Liver (tissue), 3 donors: ENCODE measurements at regions not wholly inside any gene's neighbourhood (a gene's known extent, or its start where the extent isn't known, plus 50 kb on each side); places are given as distances from the start of the nearest gene placed in this dataset.

Experiments
- ATF3 ChIP-seq: IDR thresholded peaks from 2 replicates; pipeline ENCODE4 v1.6.1; 2016; ENCODE audit warnings: antibody characterized with exemption
- EGR1 ChIP-seq, 2 donors: IDR thresholded peaks; 2 replicates each; pipeline ENCODE4 v1.6.1; 2016 to 2018; ENCODE audit warnings: antibody characterized with exemption in 2 of 2, low read depth in 2 of 2
- GABPA ChIP-seq, 2 donors: IDR thresholded peaks in 1 of 2; conservative IDR thresholded peaks in 1 of 2; 2 replicates each; pipeline ENCODE4 v1.6.1; 2016; ENCODE audit warnings: antibody characterized with exemption in 2 of 2, mild to moderate bottlenecking in 1 of 2, moderate library complexity in 1 of 2
- HNF4A ChIP-seq, 2 donors: conservative IDR thresholded peaks; 2 replicates each; pipeline ENCODE4 v1.6.1; 2016; ENCODE audit warnings: antibody characterized with exemption in 2 of 2, mild to moderate bottlenecking in 2 of 2
- HNF4G ChIP-seq: IDR thresholded peaks from 2 replicates; pipeline ENCODE4 v1.6.1; 2016; ENCODE audit warnings: antibody characterized with exemption
- JUND ChIP-seq, 2 donors: IDR thresholded peaks; 2 replicates each; pipeline ENCODE4 v1.6.1; 2016; ENCODE audit warnings: antibody characterized with exemption in 2 of 2
- MAX ChIP-seq: IDR thresholded peaks from 2 replicates; pipeline ENCODE4 v1.6.1; 2016; ENCODE audit warnings: antibody characterized with exemption
- RAD21 ChIP-seq, 2 donors: IDR thresholded peaks; 2 replicates each; pipeline ENCODE4 v1.6.1; 2016; ENCODE audit warnings: antibody characterized with exemption in 2 of 2, mild to moderate bottlenecking in 2 of 2
- REST ChIP-seq: IDR thresholded peaks from 2 replicates; pipeline ENCODE4 v1.6.1; 2016; ENCODE audit warnings: antibody characterized with exemption, mild to moderate bottlenecking
- SP1 ChIP-seq: IDR thresholded peaks from 2 replicates; pipeline ENCODE4 v1.6.1; 2018; ENCODE audit warnings: antibody characterized with exemption, mild to moderate bottlenecking
- TAF1 ChIP-seq: conservative IDR thresholded peaks from 2 replicates; pipeline ENCODE4 v1.6.1; 2016; ENCODE audit warnings: antibody characterized with exemption, mild to moderate bottlenecking
- YY1 ChIP-seq: IDR thresholded peaks from 2 replicates; pipeline ENCODE4 v1.6.1; 2016; ENCODE audit warnings: antibody characterized with exemption, mild to moderate bottlenecking
- TF ChIP-seq, protein P1 (sequence below): fragments of 150-350 bp; IDR thresholded peaks from 2 replicates; pipeline ENCODE4 v1.5.1; 2017; ENCODE audit warnings: improper control_type of control experiment, low read depth, low read length; ENCODE audit not compliant: missing input control
- TF ChIP-seq, protein P2 (sequence below): IDR thresholded peaks from 2 replicates; pipeline ENCODE4 v1.6.1; 2016; ENCODE audit warnings: antibody characterized with exemption
- donor health status: healthy.
- donor health status: healthy.

DNA sequence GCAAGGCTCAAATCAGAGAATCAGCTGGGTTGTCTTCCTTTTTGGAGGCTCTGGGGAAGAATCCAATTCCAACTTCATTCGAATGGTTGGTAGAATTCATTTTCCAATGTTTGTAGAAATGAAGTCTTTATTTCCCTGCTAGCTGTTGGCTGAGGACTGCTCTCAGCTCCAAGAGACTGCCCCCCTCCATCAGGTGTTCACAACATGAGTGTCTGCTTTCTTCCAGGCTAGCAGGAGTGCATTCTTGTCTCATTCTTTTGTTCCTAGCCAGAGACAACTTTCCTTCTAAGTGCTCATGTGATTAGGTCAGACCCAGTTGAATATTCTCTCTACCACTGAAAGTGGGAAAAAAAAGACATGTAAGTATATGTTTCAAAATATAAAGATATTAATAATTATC is 95.2 kb downstream of the HLX start:
- no peak for TF ChIP-seq MAX
- TF ChIP-seq, protein P1, sequence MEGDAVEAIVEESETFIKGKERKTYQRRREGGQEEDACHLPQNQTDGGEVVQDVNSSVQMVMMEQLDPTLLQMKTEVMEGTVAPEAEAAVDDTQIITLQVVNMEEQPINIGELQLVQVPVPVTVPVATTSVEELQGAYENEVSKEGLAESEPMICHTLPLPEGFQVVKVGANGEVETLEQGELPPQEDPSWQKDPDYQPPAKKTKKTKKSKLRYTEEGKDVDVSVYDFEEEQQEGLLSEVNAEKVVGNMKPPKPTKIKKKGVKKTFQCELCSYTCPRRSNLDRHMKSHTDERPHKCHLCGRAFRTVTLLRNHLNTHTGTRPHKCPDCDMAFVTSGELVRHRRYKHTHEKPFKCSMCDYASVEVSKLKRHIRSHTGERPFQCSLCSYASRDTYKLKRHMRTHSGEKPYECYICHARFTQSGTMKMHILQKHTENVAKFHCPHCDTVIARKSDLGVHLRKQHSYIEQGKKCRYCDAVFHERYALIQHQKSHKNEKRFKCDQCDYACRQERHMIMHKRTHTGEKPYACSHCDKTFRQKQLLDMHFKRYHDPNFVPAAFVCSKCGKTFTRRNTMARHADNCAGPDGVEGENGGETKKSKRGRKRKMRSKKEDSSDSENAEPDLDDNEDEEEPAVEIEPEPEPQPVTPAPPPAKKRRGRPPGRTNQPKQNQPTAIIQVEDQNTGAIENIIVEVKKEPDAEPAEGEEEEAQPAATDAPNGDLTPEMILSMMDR, result no peak
- TF ChIP-seq RAD21 (IDR thresholded peaks at IDR 0.05), result no peak
- no peak for TF ChIP-seq REST
- TF ChIP-seq, protein P2, sequence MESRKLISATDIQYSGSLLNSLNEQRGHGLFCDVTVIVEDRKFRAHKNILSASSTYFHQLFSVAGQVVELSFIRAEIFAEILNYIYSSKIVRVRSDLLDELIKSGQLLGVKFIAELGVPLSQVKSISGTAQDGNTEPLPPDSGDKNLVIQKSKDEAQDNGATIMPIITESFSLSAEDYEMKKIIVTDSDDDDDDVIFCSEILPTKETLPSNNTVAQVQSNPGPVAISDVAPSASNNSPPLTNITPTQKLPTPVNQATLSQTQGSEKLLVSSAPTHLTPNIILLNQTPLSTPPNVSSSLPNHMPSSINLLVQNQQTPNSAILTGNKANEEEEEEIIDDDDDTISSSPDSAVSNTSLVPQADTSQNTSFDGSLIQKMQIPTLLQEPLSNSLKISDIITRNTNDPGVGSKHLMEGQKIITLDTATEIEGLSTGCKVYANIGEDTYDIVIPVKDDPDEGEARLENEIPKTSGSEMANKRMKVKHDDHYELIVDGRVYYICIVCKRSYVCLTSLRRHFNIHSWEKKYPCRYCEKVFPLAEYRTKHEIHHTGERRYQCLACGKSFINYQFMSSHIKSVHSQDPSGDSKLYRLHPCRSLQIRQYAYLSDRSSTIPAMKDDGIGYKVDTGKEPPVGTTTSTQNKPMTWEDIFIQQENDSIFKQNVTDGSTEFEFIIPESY, result no peak
- TF ChIP-seq TAF1, result no peak
- no peak for TF ChIP-seq EGR1 (IDR thresholded peaks at IDR 0.05; ENCODE audit: low read depth in 2 of 2)
- TF ChIP-seq GABPA (IDR thresholded peaks at IDR 0.05 in 1 of 2, conservative IDR thresholded peaks at IDR 0.05 in 1 of 2), result no peak
- TF ChIP-seq JUND (IDR thresholded peaks at IDR 0.05), result no peak
- no peak for TF ChIP-seq SP1
- TF ChIP-seq HNF4G, result no peak
- TF ChIP-seq ATF3, result no peak
- no peak for TF ChIP-seq HNF4A (conservative IDR thresholded peaks at IDR 0.05)
- no peak for TF ChIP-seq YY1
